Mesendoderm (in vitro differentiated cells): ENCODE measurements at regions not wholly inside any gene's neighbourhood (a gene's known extent, or its start where the extent isn't known, plus 50 kb on each side); places are given as distances from the start of the nearest gene placed in this dataset.

ENCODE experiments used
- DNase-seq: peaks from one replicate; pipeline ENCODE4 v3.0.0; 2013
- H2AK5ac ChIP-seq: 2 replicates; pipeline ENCODE4 v1.6.1; 2013; ENCODE audit warnings: low read length, inconsistent platforms
- H2BK120ac ChIP-seq: 2 replicates; pipeline ENCODE4 v1.6.1; 2013; ENCODE audit warnings: low read depth, mild to moderate bottlenecking, low read length, moderate library complexity, mixed read lengths
- H2BK15ac ChIP-seq: replicated peaks from 2 replicates; pipeline ENCODE4 v1.6.1; 2013; ENCODE audit warnings: low read depth, mild to moderate bottlenecking, moderate library complexity
- H2BK5ac ChIP-seq: 2 replicates; pipeline ENCODE4 v1.6.1; 2013; ENCODE audit warnings: low read length, inconsistent platforms
- H3K18ac ChIP-seq: 2 replicates; pipeline ENCODE4 v1.6.1; 2013; ENCODE audit warnings: mild to moderate bottlenecking, low read length, mixed read lengths
- H3K23ac ChIP-seq: one replicate; pipeline ENCODE4 v1.6.1; 2013; ENCODE audit warnings: low read length
- H3K27ac ChIP-seq: 2 replicates; pipeline ENCODE4 v1.5.1; 2013; ENCODE audit warnings: low read depth, mild to moderate bottlenecking, inconsistent platforms, low read length, moderate library complexity
- H3K27me3 ChIP-seq: 2 replicates; pipeline ENCODE4 v1.6.1; 2013; ENCODE audit warnings: low read length, control low read depth, mild to moderate bottlenecking, inconsistent platforms; ENCODE audit not compliant: insufficient read depth, poor library complexity
- H3K36me3 ChIP-seq: 2 replicates; pipeline ENCODE4 v1.6.1; 2013; ENCODE audit warnings: low read length, inconsistent platforms; ENCODE audit not compliant: control insufficient read depth, insufficient read depth
- H3K4ac ChIP-seq: one replicate; pipeline ENCODE4 v1.6.1; 2013; ENCODE audit warnings: low read depth, mild to moderate bottlenecking, low read length, moderate library complexity
- H3K4me1 ChIP-seq: 2 replicates; pipeline ENCODE4 v1.6.1; 2013; ENCODE audit warnings: low read depth, low read length, inconsistent platforms; ENCODE audit not compliant: control insufficient read depth
- H3K4me2 ChIP-seq: 2 replicates; pipeline ENCODE4 v1.6.1; 2013; ENCODE audit warnings: low read length
- H3K4me3 ChIP-seq: 2 replicates; pipeline ENCODE4 v1.5.1; 2013; ENCODE audit warnings: mild to moderate bottlenecking, low read length
- H3K56ac ChIP-seq: one replicate; pipeline ENCODE4 v1.6.1; 2013; ENCODE audit warnings: low read length
- H3K79me1 ChIP-seq: 2 replicates; pipeline ENCODE4 v1.6.1; 2013; ENCODE audit warnings: low read length, inconsistent platforms
- H3K79me2 ChIP-seq: 2 replicates; pipeline ENCODE4 v1.6.1; 2013; ENCODE audit warnings: mild to moderate bottlenecking, low read length; ENCODE audit not compliant: control insufficient read depth, insufficient read depth
- H3K9ac ChIP-seq: 2 replicates; pipeline ENCODE4 v1.6.1; 2013; ENCODE audit warnings: low read length, inconsistent platforms
- H4K5ac ChIP-seq: one replicate; pipeline ENCODE4 v1.6.1; 2013; ENCODE audit warnings: low read length
- H4K8ac ChIP-seq: one replicate; pipeline ENCODE4 v1.6.1; 2013; ENCODE audit warnings: low read depth, mild to moderate bottlenecking, control low read depth, low read length, moderate library complexity
- WGBS: extraction: QIAGEN DNeasy Blood & Tissue Kit; methylation state at CpG from one replicate; pipeline ENCODE4 v1.1.7; 2013; ENCODE audit warnings: low lambda C conversion rate, missing lambda C conversion rate; ENCODE audit not compliant: insufficient coverage; ENCODE audit errors: extremely low coverage; 5-methylcytosine and 5-hydroxymethylcytosine counted together

- Histone ChIP-seq H3K9ac (no peak overlapping the region), H3K79me1 (no peaks in the 10 kb centered on the region), H3K79me2 (no peaks in the 10 kb centered on the region), H3K4me2 (no peak overlapping the region), H3K4me3 (no peak overlapping the region), H4K5ac (no peak overlapping the region), H2BK120ac (no peak overlapping the region), H3K23ac (no peak overlapping the region), H3K4me1 (no peaks in the 10 kb centered on the region), H3K27me3 (no peaks in the 10 kb centered on the region), H3K36me3 (no peaks in the 10 kb centered on the region), H3K56ac (no peak overlapping the region), H3K27ac (no peak overlapping the region), H2AK5ac (no peak overlapping the region), H2BK15ac (no peak overlapping the region), H4K8ac (no peak overlapping the region), H3K4ac (no peak overlapping the region), H3K18ac (no peak overlapping the region), H2BK5ac (no peak overlapping the region)
- DNase-seq, result no peak
- WGBS, result no CpG with 5 or more reads among the region's 2 CpGs
Measured at GRCh38 chr5:62127098-62127736, 178.8 kb upstream of the KIF2A start.

GRCh38 chr5:62130107-62130506 is 175.9 kb upstream of the KIF2A start:
- H2BK5ac ChIP-seq, result no peak overlapping the region
- H3K79me2 ChIP-seq, result no peaks in the 10 kb centered on the region
- no peak overlapping the region for H3K27ac ChIP-seq
- WGBS, result no CpG with 5 or more reads among the region's 3 CpGs
- no peaks in the 10 kb centered on the region for H3K36me3 ChIP-seq
- no peak overlapping the region for H2BK120ac ChIP-seq
- H3K4ac ChIP-seq, result no peak overlapping the region
- H3K79me1 ChIP-seq, result no peaks in the 10 kb centered on the region
- no peak overlapping the region for H2BK15ac ChIP-seq
- no peaks in the 10 kb centered on the region for H3K4me1 ChIP-seq
- no peak overlapping the region for H2AK5ac ChIP-seq
- no peak overlapping the region for H3K4me3 ChIP-seq
- no peak overlapping the region for H3K4me2 ChIP-seq
- no peak overlapping the region for H4K8ac ChIP-seq
- H3K9ac ChIP-seq, result no peak overlapping the region
- no peak overlapping the region for H3K56ac ChIP-seq
- no peak overlapping the region for H3K23ac ChIP-seq
- DNase-seq, result no peak
- H3K18ac ChIP-seq, result no peak overlapping the region
- H4K5ac ChIP-seq, result no peak overlapping the region
- H3K27me3 ChIP-seq, result no peaks in the 10 kb centered on the region

DNA sequence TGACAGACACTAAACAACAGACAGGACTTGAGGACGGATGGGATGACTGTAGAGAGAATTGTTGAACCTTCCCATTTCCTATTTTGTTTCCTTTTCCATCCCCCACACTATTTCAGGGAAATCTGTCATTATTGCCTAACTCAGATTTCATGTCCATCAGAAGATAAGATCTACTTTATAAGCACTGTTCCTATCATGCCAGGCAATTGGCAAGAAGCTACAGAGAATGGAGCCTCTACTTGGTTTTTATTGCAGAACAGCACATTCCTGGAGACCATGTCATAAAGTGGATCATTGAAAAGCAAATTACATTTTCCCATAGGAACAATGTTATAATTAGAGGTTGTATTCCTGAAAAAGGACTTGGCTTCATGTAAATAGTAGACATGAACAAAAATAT is 173.7 kb upstream of the KIF2A start:
- Histone ChIP-seq H3K79me2 (no peaks in the 10 kb centered on the region), H3K27me3 (no peaks in the 10 kb centered on the region), H2BK120ac (no peak overlapping the region), H3K4ac (no peak overlapping the region), H3K27ac (no peak overlapping the region), H3K56ac (no peak overlapping the region), H3K4me2 (no peak overlapping the region), H3K9ac (no peak overlapping the region), H3K18ac (no peak overlapping the region), H2BK15ac (no peak overlapping the region), H4K8ac (no peak overlapping the region), H4K5ac (no peak overlapping the region), H3K79me1 (no peaks in the 10 kb centered on the region), H3K4me3 (no peak overlapping the region), H3K23ac (no peak overlapping the region), H3K4me1 (no peaks in the 10 kb centered on the region), H2BK5ac (no peak overlapping the region), H2AK5ac (no peak overlapping the region), H3K36me3 (no peaks in the 10 kb centered on the region)
- WGBS, result no CpG with 5 or more reads among the region's 1 CpG
- DNase-seq, result no peak

- H3K4me3 ChIP-seq, result no peak overlapping the region
- WGBS, result no CpG with 5 or more reads among the region's 1 CpG
- H2BK15ac ChIP-seq, result no peak overlapping the region
- H3K27ac ChIP-seq, result no peak overlapping the region
- H3K23ac ChIP-seq, result no peak overlapping the region
- H3K4me1 ChIP-seq, result no peaks in the 10 kb centered on the region
- H2AK5ac ChIP-seq, result no peak overlapping the region
- no peak overlapping the region for H3K18ac ChIP-seq
- no peaks in the 10 kb centered on the region for H3K79me1 ChIP-seq
- H3K56ac ChIP-seq, result no peak overlapping the region
- no peaks in the 10 kb centered on the region for H3K36me3 ChIP-seq
- no peak overlapping the region for H3K4me2 ChIP-seq
- H3K27me3 ChIP-seq, result no peaks in the 10 kb centered on the region
- no peak overlapping the region for H2BK120ac ChIP-seq
- no peaks in the 10 kb centered on the region for H3K79me2 ChIP-seq
- no peak for DNase-seq
- no peak overlapping the region for H3K9ac ChIP-seq
- H3K4ac ChIP-seq, result no peak overlapping the region
- no peak overlapping the region for H4K5ac ChIP-seq
- H2BK5ac ChIP-seq, result no peak overlapping the region
- H4K8ac ChIP-seq, result no peak overlapping the region
Measured at GRCh38 chr5:62133426-62133825, 172.6 kb upstream of the KIF2A start.

- H3K56ac ChIP-seq, result no peak overlapping the region
- H2BK120ac ChIP-seq, result no peak overlapping the region
- no peak overlapping the region for H3K23ac ChIP-seq
- no peak overlapping the region for H2BK5ac ChIP-seq
- H3K79me2 ChIP-seq, result no peaks in the 10 kb centered on the region
- H3K27ac ChIP-seq, result no peak overlapping the region
- no peak overlapping the region for H4K8ac ChIP-seq
- H2BK15ac ChIP-seq, result no peak overlapping the region
- no peak overlapping the region for H2AK5ac ChIP-seq
- no peak for DNase-seq
- no peak overlapping the region for H3K4me3 ChIP-seq
- no peaks in the 10 kb centered on the region for H3K4me1 ChIP-seq
- no peaks in the 10 kb centered on the region for H3K79me1 ChIP-seq
- H4K5ac ChIP-seq, result no peak overlapping the region
- no peaks in the 10 kb centered on the region for H3K27me3 ChIP-seq
- no peak overlapping the region for H3K18ac ChIP-seq
- H3K9ac ChIP-seq, result no peak overlapping the region
- no peaks in the 10 kb centered on the region for H3K36me3 ChIP-seq
- H3K4me2 ChIP-seq, result no peak overlapping the region
- no CpG with 5 or more reads among the region's 3 CpGs for WGBS
- no peak overlapping the region for H3K4ac ChIP-seq
Measured at GRCh38 chr5:62134811-62135210, 171.2 kb upstream of the KIF2A start.

DNA sequence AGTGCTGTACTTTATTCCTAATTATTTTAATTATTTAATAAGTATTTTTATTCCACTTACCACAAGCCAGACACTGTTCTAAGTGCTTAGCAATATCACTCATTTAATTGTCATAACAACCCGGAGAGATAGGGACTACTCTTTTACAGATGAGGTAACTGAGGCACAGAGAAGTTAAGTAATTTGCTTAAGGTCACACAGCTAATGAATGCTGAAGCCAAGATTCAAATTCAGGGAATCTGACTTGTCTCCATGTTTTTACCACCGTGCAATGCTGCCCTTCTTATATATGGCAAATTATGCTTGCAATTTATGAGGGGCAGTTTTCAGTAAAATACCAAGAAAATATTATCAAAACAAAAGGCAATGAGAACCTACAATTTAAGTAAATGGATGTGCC is 168.4 kb upstream of the KIF2A start:
- H3K36me3 ChIP-seq, result no peaks in the 10 kb centered on the region

More for the DNA sequence above, 168.4 kb upstream of the KIF2A start:
- Histone ChIP-seq H3K79me2 (no peaks in the 10 kb centered on the region), H3K4me1 (no peaks in the 10 kb centered on the region), H4K8ac (no peak overlapping the region), H3K18ac (no peak overlapping the region), H3K56ac (no peak overlapping the region), H3K23ac (no peak overlapping the region), H4K5ac (no peak overlapping the region), H3K4me2 (no peak overlapping the region), H2BK120ac (no peak overlapping the region), H3K27me3 (no peaks in the 10 kb centered on the region), H3K9ac (no peak overlapping the region), H3K27ac (no peak overlapping the region), H2AK5ac (no peak overlapping the region), H2BK15ac (no peak overlapping the region), H3K4ac (no peak overlapping the region), H3K4me3 (no peak overlapping the region), H3K79me1 (no peaks in the 10 kb centered on the region), H2BK5ac (no peak overlapping the region)
- no CpG with 5 or more reads among the region's 2 CpGs for WGBS
- no peak for DNase-seq
